NCI-H526 treated with DMSO at 0.1 percent for 48 hours (cell line): ENCODE measurements at regions not wholly inside any gene's neighbourhood (a gene's known extent, or its start where the extent isn't known, plus 50 kb on each side); places are given as distances from the start of the nearest gene placed in this dataset.

Source experiments
- DNase-seq: peaks from one replicate; lab custom pipeline; 2025; lab: John Stamatoyannopoulos, UW

- DNase-seq, result no peak
These were observed 221.4 kb upstream of the TRIB2 start for GRCh38 chr2:12495247-12495868.

DNA sequence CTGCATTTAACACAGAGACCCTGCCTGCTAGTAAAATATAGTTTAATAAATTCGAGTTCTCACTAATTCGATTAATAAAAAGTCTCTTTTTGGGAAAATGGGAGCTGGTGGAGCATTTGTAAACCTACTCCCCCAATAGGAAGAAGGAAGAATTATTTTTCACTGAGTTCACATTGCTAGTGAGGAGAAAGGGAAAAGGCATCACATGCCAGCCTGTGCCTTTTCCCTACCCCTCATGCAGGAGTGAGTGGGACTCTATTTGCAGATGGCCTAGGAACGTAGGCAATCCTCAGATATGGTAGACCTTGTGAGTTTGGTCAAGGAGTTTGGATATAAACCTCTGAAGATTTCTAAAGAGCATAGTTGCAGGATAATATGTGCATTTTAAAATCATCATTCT is 218.4 kb upstream of the TRIB2 start:
- no peak for DNase-seq

- no peak for DNase-seq
These were observed 218.0 kb upstream of the TRIB2 start for GRCh38 chr2:12498704-12499103.

DNA sequence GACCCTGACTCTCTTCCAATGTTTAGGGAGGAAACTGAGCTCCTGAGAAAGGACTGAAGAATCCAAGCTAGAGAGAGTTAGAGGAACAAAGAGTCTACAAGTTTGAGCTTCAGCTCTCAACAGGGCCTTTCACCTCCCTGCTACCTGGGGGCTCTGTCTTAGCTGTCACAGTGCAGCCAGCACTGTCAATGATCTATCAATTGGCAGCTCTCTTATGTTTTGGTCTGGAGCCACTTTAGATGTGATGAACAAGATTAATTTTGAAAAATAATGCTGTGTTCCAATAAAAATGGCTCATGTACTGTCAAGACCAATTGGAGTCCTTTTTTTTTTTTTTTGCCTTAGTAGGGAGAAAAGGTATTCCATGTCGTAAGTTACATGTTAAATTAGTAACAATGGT is 215.8 kb upstream of the TRIB2 start:
- no peak for DNase-seq

- no peak for DNase-seq
These were observed 215.1 kb upstream of the TRIB2 start for GRCh38 chr2:12501469-12502158.

DNA sequence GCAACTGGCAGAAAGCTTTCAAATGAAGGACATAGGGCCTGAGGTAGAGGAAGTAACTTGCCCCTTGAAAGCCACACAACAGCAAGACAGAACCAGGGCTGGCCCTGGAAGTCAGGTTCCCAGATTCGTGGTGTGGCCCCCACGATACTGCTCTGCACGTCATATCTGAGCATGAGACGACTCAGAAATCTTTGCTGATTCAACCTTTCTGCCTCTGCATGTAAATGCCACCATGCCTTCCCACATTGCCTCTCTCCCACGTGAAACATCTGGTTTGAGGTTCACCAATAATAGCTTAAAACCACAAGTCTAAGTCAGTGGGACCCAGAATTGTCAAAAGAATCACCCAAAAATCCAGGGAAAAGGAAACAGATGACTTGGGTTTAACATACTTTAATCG is 214.0 kb upstream of the TRIB2 start:
- DNase-seq, result no peak

- no peak for DNase-seq
These were observed 212.3 kb upstream of the TRIB2 start for GRCh38 chr2:12504443-12504842.

GRCh38 chr2:12506846-12507245 is 209.9 kb upstream of the TRIB2 start:
- no peak for DNase-seq

DNA sequence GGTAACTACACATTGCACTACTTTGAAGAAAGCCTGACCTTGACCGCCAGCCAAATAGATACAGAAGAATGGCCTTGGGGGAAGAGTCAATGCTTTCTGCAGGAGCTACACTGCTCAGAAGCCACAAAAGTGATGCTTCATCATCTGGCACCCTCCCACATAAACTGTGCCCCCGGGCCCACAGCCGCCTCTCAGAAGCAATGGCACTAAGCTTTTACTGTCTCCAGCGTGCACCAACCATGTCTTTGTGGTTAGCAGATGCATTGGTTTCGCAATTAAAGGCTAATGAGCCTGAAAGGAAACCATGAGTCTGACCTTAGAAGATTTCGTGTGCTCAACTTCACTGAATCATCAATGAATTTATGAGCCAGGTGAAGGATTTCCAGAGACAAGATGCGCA is 209.4 kb upstream of the TRIB2 start:
- DNase-seq, result no peak

DNA sequence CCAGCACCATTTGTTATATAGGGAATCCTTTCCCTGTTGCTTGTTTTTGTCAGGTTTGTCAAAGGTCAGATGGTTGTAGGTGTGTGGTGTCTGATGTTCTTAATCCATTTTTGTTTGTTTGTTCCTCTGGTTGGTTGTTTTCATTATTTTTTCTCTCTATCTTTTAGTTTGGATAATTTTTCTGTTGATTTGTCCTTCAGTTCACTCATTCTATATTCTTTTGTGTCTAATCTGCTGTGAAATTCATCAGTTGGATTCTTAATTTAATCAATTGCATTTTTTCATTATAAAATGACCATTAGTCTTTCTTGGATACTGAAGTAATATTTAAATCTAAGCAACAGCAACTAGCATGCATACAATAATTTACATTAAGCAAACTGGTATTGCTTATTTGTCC is 206.7 kb upstream of the TRIB2 start:
- no peak for DNase-seq

DNA sequence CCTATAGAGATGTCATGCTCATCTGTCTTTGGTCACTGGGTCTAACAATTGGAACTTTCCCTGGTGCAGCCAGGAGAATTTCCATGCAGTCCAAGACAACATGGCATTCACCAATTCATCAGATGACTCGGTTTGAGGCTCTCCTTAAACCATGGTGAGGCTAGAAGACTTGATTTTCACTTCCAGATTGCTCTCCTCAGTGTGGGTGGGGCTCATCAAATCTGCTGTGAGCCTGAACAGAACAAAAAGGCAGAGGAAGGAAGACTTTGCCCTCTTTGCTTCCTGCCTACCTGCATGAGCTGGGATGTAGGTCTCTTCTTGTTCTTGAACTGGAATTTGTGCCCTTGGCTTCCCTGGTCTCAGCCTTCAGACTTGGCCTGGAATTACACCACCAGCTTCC is 203.4 kb upstream of the TRIB2 start:
- no peak for DNase-seq

GRCh38 chr2:12514168-12514567 is 202.6 kb upstream of the TRIB2 start:
- no peak for DNase-seq

DNA sequence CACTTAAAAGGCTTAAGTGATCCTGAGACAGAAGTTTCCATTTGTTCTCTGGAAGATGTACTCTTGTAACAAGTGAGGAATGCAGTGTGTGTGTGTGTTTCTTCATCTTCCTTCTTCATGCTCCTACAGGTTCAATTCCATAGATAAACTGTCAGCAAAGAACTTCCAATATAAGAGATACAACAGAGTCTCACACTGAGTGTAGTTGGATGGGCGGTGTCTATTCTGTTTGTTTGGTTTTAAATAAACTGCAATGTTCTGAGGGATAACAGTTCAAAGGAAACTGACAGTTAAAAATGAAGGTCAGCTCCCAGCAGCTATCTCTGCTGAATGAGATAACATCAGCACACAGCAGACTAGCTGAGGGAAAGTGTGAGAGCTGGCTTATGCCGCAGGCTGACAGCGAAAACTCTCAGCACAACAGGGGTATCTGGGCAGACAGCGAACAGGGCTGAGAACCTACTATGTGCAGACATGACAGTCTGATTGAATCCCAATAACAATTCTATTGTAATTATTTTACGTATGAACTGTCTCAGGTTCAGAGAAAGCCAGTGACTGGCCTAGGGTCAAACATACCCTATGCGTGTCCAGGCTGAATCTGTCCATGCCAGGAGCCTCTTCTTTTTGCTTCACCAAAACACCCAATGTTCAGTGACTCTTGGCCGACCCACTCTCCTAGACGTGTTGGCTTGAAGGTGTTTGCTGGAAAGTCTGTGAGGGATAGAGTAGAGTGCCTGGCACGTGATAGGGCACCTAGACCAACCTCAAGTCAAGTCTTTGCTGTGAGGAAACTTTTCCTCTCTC is 201.9 kb upstream of the TRIB2 start:
- no peak for DNase-seq

DNA sequence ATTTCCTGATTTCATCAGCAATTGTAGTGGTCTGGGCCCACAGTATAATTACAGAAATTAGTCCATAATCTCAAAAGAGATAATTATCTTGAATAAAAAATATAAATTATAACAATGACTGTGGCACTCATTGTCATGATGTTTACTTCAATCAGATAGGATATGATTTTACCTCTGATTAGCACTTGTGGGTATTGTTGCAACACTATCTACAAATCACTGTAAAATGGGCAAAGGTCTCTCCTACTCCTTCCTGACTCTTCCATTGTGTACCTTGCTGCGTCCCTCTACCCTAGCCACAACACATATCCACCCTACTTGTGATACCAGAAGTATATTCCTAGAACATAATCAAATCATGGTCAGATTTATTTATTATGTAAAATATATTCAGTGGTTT is 200.9 kb upstream of the TRIB2 start:
- DNase-seq, result no peak

DNA sequence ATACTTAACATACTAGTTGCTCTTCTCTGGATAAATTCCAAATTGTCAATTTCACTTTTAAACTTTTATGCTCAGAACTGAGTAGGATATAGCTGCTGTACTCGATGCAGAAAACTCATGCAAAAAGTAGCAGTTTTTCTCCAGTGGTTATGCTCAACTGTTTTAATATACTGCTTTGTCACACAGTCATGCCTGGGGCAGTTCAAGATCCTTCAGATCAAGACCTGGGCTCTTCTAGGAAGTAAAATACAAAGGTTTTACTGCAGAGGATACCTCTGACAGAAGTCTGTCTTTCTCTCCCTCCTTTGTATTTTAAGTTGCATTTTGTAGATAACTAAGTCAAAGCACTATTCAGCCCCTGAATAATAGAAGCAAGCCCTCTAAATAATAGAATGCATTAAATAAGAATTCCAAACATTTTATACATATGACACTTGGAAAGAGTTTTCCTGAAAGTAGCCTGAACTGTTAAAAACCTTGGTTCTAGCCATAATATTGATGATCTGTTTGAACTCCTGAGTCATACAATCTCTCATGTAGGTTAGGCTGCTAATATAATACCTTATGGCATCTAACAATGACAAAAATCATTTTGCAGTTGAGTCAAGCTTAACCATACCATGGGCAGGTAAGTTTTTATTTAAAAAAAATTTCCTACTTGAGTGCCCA is 183.3 kb upstream of the TRIB2 start:
- DNase-seq, result no peak

DNA sequence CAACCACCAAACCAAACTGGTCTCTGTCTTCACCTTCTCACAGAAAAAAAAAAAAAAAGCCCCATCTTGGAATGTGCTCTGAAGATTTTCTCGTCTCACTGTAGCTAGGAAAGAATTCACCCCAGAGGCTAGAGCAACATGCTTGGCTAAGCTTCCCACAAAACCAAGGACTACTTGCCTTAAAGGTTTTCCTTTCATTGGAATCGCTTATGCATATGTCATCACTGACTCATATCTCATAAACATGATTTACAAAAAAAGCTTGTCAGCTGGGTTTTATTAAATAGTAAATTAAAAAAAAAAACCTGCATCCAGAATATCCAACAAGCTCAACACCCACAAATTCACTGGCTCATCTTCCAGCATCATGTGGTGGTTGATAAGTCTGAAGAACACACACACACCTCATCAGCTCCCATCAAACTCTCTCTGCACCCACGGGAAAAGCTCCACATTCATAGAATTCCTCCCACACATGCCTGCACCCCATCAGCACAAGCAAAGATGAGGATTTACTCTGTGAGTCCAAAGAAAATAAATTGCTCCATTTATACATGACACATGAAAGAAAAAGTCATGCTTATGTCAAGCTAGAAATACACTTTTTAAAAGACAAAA is 182.0 kb upstream of the TRIB2 start:
- DNase-seq, result no peak

DNA sequence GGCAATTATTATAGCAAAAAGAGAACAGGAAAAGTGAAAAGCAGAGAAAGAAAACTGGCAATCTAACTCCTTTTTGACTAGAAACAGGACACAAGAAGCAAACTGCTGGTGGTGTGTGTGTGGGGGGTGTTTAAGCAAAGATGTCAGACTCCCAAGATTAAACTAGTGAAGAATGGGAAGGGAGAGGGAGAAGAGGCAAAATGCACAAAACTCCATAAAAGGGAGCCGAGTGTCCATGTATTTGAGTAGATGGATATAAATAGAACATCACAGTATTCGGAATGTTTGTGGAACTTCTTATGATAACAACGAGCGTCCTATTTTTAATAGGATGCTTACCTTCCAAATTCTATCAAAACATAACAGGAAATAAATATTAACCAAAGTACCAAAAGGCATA is 179.8 kb upstream of the TRIB2 start:
- DNase-seq, result no peak

GRCh38 chr2:12538138-12538694 is 178.5 kb upstream of the TRIB2 start:
- DNase-seq, result no peak

GRCh38 chr2:12539336-12539735 is 177.4 kb upstream of the TRIB2 start:
- DNase-seq, result no peak

DNA sequence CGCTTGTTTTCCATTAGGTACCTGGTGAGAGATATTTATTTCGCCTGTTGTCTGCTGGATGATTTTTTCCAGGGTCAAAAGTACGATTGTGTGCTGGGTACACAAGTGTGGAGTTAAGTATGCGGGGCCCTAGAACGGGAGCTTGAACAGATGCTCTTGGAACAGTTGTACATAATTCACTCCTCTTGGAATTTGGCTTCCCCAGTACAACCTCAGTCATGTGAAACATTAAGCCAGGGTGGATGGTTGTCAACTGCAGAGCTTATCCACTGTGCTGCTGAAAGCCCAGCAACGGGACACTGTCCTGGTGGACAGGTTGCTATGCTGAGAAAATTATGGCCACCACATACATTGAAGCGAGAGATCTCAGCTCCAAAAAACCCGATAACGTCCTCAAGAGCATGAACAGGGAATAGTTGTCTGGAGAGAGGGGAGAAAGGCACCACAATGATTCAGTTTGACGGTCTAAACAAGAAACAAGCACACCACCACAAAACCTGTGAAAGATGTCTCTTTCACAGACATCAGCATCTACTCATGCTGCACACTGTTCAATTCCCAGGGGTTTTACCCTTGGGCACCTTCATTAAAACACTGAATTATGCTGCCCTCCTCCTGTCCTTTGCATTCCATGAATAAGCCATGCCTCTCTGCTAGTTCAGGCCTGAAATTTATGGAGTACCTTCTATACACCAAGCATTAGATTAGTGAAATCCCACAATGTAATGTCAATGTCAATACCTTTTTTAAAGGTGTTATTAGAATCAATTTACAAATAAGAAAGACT is 176.8 kb upstream of the TRIB2 start:
- no peak for DNase-seq
